ENCODE measurements at regions not wholly inside any gene's neighbourhood (a gene's known extent, or its start where the extent isn't known, plus 50 kb on each side); places are given as distances from the start of the nearest gene placed in this dataset.
"Not testable (repeated sequence)": the region's sequence is repeated elsewhere in the genome, so short reads cannot be mapped to it uniquely, and the experiment has no call there.

DNA sequence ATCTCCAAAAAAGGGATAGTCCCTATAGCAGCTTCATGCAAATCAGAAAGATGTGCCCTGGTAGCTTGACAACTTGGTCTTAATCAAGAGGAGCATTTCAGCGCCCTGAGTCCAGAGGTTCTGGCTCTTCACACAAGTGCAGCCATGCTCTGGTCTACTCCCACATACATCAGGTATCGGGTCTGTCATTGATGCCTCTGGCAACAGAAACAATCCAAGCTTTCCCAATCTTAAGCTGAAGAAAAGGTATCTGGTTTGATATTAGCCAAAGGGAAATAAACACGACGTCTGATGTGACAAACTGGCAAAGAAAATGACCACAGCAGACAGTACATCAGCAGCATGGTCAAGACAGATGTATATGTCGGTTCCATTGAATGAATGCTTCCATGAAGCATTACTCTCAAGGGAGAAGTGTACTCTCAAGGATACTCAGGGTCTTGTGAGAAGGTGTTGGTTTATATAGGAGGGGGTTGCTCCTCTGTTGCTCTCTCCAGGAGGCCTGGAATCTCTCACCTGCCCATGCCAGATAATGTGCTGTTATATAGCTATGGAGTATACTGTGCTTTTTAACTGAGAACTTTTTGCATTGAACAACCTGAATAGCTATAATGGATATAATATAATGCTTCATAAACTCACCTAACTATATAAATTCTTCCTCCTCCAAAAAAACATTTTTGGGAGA is 879.6 kb upstream of the PCDH10 start:
- DNase-seq, result no peak

DNA sequence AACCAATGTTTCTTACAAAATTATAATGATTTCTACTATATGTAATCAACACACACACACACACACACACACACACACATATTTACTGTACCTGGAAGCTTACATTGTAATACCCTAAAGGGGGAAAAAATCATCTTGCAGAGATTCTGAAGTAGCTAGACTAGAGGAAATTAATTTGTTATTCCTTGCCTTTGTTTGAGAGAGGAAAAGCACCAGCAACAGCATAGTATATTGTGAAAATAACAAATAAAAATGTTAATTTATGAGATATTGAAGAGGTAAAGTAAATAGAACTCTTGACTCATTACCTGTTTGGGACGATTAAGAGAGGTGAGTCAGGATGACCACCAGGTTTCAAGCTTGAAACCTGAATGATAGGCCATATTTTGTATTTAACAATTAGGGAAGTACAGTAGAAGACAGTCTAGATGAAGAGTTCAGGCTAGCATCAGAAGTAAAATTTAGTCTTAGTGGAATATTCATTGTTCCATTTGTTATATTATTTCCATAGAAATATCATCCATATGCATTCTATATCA is 873.4 kb upstream of the PCDH10 start:
- DNase-seq, result no peak

DNA sequence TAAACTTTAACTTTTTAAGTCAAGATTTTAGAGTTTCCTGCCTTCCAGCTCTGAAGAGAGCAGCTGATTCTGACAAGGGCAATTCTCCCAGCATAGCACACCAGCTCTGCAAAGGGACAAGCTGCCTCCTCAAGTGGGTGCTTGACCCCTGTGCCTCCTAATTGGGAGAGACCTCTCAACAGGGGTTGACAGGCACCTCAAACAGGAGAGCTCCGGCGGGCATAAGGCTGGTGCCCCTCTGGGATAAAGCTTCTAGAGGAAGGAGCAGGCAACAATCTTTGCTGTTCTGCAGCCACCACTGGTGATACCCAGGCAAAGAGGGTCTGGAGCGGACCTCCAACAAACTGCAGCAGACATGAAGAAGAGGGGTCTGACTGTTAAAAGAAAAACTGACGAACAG is 872.9 kb upstream of the PCDH10 start:
- DNase-seq, result no peak

DNA sequence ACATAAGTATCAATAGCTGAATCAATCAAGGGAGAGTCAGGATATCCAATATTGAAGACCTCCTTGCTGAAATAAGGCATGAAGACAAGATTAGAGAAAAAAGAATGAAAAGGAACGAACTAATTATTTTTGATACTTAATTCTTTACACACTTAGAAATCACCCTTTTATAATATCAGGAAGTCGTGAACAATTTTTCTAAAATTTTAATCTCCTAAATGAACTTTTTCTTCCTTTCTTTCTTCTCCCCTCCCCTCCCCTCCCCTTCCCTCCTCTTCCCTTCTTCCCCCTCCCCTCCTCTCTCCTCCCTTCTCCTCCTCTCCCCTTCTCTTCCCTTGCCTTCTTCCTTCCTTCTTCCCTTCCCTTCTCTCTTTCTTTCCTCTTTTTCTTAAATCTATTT is 872.1 kb upstream of the PCDH10 start:
- no peak for DNase-seq

DNA sequence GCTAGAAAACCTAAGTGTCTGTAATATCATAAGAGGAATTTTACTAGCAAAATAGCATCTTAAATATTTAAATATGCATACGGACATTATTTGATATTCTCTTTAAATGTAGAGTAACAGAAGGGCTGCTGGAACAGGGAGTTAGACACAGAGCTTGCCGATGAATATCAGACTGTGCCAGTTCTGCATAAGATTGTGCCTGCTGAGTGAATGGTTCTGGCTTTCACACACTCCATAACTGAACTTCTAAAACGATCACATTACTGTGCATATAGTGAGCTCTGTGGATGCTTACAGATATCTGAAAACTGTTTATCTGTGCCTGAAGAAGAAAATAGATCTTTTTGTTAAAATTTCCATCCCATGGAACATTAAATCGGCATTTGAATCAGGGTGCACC is 867.4 kb upstream of the PCDH10 start:
- no peak for DNase-seq

DNA sequence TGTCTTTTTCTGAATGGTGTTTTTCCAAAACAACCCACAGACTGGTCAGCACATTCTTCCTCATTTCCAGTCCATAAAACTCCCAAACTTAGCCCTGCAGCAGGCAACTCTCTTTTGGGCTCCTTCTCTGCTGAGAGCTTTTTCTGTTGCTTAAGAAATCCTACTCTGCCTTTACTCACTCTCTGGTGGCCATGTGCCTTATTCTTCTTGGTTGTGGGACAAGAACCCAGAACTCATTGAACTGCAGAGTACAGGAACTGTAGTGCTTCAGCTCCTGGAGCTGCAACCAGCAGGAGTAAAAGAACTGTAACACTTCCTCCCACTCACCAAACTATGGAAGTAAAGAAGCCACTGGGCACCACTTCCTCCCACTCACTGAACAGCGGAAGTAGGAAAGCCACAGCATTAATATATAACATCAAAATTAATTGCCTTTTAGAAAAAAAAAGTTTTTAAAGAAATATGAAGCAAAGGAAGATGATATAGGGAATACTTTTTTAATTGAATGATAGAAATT is 864.1 kb upstream of the PCDH10 start:
- DNase-seq, result no peak

DNA sequence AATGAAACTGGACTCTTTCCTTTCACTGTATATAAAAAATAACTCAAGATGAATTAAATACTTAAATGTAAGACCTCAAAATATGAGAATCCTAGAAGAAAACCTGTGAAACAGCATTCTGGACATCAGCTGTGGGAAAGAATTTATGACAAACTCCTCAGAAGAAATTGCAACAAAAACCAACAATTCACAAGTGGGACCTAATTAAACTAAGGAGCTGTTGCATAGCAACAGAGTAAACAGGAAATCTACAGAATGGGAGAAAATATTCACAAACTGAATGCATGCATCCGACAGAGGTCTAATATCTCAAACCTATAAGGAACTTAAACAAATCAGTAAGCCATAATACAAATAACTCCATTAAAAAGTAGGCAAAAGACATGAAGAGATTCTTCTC is 851.7 kb upstream of the PCDH10 start:
- no peak for DNase-seq

DNA sequence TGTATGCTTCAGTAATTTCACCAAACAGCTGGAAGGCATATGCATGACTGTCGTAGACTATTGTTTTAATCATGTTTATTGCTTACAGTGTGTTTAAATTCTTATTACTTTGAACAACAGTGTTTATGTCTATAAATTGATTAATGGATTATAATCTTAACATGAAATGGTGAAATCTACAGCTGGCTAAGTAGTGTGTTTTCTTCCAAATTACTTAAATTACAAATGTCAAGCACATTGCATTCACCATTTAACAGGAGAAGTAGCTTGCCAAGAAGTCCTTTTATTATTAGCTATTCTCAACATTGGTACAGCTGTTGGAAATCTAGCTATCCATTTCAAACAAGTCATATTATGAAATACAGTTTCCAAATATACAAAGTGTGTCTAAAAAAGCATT is 849.3 kb upstream of the PCDH10 start:
- no peak for DNase-seq

DNA sequence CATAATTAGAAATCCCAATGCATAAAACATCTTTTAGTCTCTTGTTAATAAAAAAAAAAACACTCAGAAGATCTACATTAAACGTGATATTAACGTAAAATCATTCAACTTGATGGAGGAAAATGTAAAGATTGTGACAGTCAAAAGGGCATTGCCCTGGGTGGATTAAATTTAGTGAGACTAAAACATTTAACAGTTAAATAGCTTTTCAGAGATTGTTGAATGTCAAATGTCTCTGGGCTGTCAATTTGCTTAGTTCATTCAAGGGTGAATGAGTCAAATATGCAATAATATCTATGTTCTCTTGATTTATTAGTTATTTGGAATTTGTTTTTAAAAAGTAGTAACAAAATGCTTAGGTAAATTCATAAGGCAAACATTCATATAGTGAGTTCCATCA is 836.6 kb upstream of the PCDH10 start:
- DNase-seq, result no peak

DNA sequence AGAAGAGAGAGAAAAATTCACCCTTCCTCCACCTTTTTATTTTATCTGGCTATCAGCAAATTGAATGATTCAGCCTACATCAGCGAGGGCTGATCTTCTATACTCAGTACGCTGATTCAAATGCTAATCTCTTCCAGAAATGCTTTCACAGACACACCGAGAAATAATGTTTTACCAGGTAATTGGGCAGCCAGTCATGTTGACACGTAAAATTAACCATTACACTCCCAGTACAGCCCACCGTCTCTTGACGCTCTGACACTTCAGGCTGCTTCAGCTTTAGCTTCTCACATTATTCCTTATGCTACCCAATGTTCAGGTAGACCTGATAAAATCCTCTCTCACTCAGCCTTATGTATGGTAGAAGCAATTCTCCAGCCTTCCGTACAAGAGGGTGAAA is 835.2 kb upstream of the PCDH10 start:
- DNase-seq, result no peak

DNA sequence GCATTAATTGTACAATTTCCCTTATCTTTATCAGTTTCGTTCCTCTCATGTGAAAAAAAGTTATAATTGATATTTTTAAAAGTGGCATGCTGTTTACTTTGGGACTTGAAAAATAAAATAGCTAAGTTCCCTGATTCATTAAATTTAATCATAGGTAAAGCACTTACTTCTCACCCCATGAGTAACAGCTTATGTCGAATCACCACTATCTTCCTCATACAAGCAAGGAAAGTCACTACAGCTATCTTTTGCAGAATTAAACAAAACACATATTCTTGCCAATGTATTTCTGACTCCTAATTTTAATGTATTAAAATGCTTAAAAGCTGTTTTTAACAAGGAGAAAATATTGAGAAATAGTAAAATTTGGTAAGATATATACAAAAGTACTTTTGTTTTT is 832.4 kb upstream of the PCDH10 start:
- no peak for DNase-seq

DNA sequence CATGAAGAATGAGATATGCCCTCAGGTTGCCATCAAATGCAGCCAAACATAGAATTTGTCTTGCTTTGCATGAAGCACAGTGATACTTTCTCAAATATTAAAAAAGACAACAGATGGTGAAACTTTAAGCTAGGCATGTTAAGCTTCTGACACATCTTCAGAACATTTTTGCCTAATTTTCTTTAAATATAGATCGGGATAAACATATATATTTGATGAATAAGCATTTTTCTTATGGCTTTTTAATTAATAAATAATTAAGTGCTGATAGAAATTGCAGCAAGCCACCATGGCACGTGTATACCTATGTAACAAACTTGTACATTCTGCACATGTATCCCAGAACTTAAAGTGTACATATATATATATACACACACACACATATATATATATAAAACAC is 831.2 kb upstream of the PCDH10 start:
- DNase-seq, result no peak

DNA sequence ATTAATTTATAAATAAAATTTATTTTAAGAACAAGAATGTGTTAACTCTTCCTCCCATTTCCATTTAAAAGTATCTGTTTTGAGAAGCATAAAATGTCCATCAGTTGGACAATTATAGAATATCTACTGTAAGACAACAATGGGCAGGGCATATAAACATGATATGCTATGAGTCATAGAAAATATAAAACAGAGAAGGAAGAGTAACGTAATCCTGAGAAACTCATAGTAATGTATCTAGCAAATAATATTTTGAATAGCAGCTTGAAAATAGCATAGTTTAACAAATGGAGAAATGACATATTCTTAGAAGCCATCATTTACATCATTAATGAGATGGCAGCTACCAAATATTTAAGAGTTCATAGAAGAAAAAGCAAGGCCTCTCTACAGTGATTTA is 820.3 kb upstream of the PCDH10 start:
- no peak for DNase-seq

DNA sequence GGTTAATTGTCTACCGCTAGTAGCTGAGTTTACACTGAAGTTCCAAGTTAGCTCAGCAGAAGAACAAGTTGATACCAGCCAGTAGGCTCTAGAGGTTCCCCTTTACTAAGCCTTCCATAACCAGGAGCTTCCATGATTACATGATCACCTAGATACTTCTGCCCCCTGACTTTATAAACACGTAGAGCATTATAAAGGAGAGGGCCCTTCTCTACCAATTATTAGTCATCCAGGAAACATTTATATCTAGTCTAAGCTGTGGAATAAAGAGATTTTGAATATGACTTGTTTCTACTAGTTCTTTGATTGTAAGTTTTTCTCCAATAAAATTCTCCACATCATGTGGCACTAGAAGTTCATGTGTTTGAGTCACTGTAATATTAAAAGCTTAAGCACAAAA is 818.1 kb upstream of the PCDH10 start:
- DNase-seq, result no peak

DNA sequence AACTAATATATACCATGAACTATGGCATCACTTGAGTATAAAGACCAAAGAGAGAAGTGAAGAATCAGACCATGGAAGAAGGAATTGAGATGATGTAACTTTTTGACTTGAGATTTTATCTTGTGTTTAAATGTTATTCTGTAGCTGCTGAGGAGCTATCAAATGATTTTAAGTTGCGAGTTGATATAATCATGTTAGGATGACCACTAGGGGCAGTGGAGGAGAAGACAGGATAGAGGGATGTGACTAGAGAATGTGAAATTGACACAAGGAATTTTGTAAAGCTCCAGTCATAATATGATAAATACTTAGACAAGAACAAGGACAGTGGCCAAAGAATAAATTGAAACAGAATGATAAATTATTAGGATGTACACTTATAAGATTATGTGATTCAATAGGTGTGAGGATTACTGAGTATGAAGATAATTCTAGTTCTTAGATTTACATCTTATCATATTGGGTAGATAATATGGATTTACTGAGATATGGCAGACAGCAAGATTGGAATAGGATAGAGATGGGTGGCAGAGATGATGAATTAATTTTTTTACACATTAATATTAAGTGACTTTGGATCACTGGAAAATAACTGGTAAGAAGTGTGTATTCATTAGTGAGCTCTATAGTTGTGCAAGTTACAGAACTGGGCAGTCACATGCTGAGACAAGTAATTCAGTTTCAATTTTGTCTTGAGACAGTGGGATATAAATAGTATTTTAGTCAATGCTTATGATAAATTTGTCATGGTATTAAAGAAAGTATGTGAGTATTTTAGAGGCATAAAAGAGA is 816.0 kb upstream of the PCDH10 start:
- DNase-seq, result no peak

DNA sequence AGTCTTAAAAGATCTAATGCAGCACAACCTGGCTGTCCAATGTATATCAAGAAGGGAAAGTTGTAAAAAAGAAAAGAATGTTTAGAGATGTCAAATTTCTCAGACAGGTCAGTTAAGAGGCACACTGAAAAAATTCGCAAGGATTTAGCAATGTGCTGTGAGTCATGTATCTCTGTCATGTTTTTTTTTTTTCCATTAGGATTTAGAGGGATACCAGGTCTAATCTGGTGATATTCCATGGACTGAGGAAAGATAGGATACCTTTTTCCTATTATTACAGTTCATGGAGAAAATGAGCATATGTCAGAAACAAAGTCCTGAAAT is 815.4 kb upstream of the PCDH10 start:
- DNase-seq, result no peak

DNA sequence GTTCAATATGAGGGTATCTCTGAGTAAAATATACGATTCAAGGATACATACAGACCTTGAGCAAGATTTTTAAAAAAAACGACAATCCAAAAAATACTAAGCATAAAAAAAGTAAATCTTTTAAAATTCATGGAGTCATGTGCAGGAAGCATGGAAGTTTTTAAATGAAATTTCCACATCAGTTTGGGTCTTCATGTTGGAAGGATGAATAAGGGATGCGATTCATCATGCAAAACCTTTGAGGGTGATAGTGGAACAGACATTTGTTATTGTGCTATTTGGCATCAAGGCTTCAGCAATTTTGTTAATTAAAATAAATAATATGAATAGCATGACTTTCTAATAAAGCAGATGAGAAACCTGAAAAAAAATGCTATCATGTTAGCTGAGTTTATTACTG is 815.0 kb upstream of the PCDH10 start:
- DNase-seq, result no peak

DNA sequence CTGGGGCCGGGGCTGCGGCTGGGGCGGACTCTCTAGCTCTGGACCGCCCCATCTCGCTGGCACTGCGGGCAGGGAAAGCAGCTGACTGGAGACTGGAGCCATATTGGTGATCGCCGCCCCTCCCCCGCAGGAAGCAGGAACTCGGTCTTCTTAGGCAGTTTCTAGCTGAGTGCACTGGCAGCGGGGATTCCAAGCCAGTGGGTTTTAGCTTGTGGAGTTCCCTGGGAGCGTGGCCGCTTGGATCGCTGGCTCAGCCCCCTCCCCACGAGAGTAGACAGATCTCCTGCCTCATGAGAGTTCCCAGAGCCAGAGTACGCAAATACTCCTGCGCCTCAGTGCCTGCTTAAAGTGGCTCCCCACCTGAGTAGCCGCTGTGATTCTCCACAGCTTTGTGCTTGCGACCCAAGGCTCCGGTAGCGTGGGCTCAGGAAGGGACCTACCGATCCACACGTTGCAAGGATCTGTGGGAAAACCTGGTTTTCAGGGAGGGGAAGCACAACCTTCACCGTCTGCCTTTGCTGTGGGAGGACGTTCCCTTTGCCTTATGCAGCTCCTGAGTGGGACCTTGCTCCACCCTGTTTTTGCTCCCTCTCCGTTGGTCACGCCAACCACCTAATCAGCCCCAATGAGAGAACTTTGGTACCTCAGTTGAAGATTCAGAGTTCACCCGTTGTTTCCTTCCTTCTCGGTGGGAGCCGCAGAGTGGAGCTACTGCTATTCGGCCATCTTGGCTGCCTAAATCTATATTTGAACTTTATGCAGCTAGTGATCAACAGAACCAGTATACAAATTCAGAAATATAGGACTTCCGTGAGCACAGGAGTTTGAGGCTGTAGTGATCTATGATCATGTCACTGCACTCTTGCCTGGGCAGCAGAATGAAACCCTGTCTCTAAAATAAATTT is 803.9 kb upstream of the PCDH10 start:
- no peak for DNase-seq

DNA sequence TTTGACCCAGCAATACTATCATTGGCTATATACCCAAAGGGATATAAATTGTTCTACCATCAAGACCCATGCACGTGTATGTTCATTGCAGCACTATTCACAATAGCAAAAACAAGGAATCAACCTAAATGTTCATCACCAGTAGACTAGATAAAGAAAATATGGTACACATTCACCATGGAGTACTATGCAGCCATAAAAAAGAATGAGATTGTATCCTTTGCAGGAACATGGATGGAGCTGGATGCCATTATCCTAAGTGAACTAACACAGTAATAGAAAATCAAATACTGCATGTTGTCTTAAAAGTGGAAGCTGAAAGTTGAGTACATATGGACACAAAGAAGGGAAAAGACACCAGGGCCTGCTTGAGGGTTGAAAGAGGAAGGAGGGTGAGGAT is 803.1 kb upstream of the PCDH10 start:
- DNase-seq, result no peak

DNA sequence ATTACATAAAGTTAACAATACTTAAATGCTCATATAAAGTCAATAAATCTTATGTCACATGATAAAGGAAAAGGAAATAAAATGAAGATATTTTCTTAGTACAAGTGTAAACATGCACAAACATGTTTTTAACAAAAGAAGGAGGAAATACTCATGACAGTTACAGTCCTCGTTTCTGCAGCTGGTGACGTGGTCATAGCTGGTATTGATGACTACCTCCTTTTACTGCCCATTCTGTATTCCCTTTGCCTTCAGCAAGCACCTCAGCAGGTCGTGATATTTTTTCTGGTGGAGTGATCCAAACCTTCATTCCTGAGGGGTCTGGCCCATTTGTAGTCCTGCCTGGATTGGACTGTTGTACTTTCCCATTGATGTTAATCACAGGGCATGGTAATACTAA is 797.5 kb upstream of the PCDH10 start:
- not testable (repeated sequence) for DNase-seq

DNA sequence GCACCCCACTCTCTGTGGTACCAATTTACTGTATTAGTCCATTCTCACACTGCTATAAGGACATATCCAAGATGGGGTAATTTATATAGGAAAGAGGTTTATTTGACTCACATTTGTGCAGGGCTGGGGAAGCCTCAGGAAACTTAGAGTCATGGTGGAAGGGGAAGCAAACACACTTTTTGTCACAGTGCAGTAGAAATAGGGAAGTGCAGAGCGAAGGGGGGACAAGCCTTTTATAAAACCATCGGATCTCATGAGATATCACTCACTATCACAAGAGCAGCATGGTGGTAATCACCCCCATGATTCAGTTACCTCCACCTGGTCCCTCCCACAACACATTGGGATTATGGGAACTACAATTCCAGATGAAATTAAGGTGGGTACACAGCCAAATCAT is 766.9 kb upstream of the PCDH10 start:
- no peak for DNase-seq

DNA sequence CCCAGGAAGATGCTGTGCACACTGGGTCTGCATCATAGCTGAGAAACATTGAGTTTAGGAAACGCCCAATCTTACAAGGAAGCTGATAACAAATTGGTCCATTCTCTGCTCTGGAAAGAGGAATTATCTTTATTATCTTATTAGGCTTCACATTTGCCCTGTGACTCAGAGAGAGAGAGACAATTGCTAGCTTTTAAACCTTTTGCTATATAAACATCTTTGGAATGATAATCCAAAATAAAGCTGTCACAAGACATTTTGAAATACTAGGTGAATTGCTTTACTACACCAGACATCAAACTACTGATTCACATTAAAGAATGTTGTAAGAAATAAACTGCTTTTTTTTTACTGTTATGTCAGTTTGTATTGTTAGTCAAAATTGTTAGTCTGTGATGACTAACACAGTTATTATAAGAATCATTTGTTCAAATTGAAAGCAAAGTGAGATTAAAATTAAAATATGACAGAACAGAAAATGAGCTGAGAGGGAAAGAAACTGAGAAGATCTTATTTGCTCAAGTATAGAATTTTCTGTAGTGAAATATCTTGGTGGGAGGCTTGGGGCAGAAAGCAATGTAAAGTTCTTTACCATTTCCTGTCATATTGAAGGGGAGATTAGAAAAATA is 765.4 kb upstream of the PCDH10 start:
- DNase-seq, result no peak

DNA sequence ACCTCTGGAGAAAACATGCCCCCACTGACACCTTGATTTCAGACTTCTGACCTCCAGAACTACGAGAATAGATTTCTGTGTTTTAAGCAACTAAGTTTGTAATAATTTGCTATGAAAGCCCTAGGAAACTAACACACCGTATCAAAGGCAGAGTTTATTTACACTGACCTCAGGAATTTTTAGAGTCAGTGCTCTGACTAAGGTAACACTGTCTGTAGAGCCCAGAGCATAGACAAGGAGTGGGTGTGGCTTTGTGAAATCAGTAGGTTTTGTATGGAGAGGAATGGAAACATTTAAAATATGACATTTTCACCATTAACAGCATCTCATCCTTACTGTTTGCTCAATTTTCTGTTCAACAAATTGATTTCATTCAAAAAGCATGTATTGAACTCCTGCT is 764.4 kb upstream of the PCDH10 start:
- no peak for DNase-seq
